22Rv1 (cell line): ENCODE measurements at regions not wholly inside any gene's neighbourhood (a gene's known extent, or its start where the extent isn't known, plus 50 kb on each side); places are given as distances from the start of the nearest gene placed in this dataset.
"Not testable (repeated sequence)": the region's sequence is repeated elsewhere in the genome, so short reads cannot be mapped to it uniquely, and the experiment has no call there.

Source experiments
- CTCF ChIP-seq: fragments of 450-650 bp; IDR thresholded peaks from 2 replicates; pipeline ENCODE4 v1.5.1; 2017; ENCODE audit warnings: mild to moderate bottlenecking
- ZFX ChIP-seq: fragments of 450-650 bp; IDR thresholded peaks from 2 replicates; pipeline ENCODE4 v1.6.1; 2017; ENCODE audit warnings: antibody characterized with exemption, borderline replicate concordance

DNA sequence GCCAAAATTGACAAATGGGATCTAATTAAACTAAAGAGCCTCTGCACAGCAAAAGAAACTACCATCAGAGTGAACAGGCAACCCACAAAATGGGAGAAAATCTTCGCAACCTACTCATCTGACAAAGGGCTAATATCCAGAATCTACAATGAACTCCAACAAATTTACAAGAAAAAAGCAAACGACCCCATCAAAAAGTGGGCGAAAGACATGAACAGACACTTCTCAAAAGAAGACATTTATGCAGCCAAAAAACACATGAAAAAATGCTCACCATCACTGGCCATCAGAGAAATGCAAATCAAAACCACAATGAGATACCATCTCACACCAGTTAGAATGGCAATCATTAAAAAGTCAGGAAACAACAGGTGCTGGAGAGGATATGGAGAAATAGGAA is 261.4 kb upstream of the HNRNPA3 start:
- not testable (repeated sequence) for TF ChIP-seq CTCF, ZFX
